HFF-Myc (cell line): ENCODE measurements at regions not wholly inside any gene's neighbourhood (a gene's known extent, or its start where the extent isn't known, plus 50 kb on each side); places are given as distances from the start of the nearest gene placed in this dataset.

Experiments used
- DNase-seq: peaks from one replicate; pipeline ENCODE4 v3.0.0-alpha.2; 2011; ENCODE audit warnings: low read depth; ENCODE audit errors: extremely low read depth
- H3K4me3 ChIP-seq: replicated peaks from 2 replicates; pipeline ENCODE4 v1.5.1; 2011; ENCODE audit warnings: low read depth, mild to moderate bottlenecking, control low read depth, low read length
- CTCF ChIP-seq: IDR thresholded peaks from 2 replicates; pipeline ENCODE4 v1.5.1; 2012; ENCODE audit warnings: mild to moderate bottlenecking, low read depth, low read length, control low read depth; ENCODE audit errors: missing control alignments

- no peak for TF ChIP-seq CTCF
- no peak overlapping the region for H3K4me3 ChIP-seq
- no peak for DNase-seq
Observed at GRCh38 chr16:6570530-6570929, 762.1 kb upstream of the RBFOX1 start.

GRCh38 chr16:6562986-6563385 lies 769.7 kb upstream of the RBFOX1 start:
- TF ChIP-seq CTCF, result no peak
- no peak overlapping the region for H3K4me3 ChIP-seq
- DNase-seq, result no peak

- DNase-seq, result no peak
- no peak for TF ChIP-seq CTCF
- H3K4me3 ChIP-seq, result no peak overlapping the region
Observed at GRCh38 chr16:6560306-6561100, 772.1 kb upstream of the RBFOX1 start.

GRCh38 chr16:6558661-6559060 lies 774.0 kb upstream of the RBFOX1 start:
- TF ChIP-seq CTCF, result no peak
- H3K4me3 ChIP-seq, result no peak overlapping the region
- no peak for DNase-seq

- TF ChIP-seq CTCF, result no peak
- H3K4me3 ChIP-seq, result no peak overlapping the region
- DNase-seq, result no peak
Observed at GRCh38 chr16:6558126-6558525, 774.5 kb upstream of the RBFOX1 start.

- no peak overlapping the region for H3K4me3 ChIP-seq
- no peak for DNase-seq
- no peak for TF ChIP-seq CTCF
Observed at GRCh38 chr16:6557353-6558023, 775.2 kb upstream of the RBFOX1 start.
